LNCaP clone FGC (cell line): ENCODE measurements at regions not wholly inside any gene's neighbourhood (a gene's known extent, or its start where the extent isn't known, plus 50 kb on each side); places are given as distances from the start of the nearest gene placed in this dataset.

Experiments
- DNase-seq: peaks from one replicate; pipeline ENCODE4 v3.0.0-alpha.2; 2011; ENCODE audit warnings: low read depth
- H3K4me3 ChIP-seq: 2 replicates; pipeline ENCODE4 v1.5.1; 2011; ENCODE audit warnings: mild to moderate bottlenecking, low read depth, low read length, control low read depth
- CTCF ChIP-seq: IDR thresholded peaks from 2 replicates; pipeline ENCODE4 v1.5.1; 2012; ENCODE audit warnings: mild to moderate bottlenecking; ENCODE audit not compliant: control insufficient read depth, insufficient read depth; ENCODE audit errors: extremely low read depth

- TF ChIP-seq CTCF: no peak
- no peak overlapping the region for H3K4me3 ChIP-seq
- no peak for DNase-seq
These were observed 172.6 kb upstream of the UMPS start for GRCh38 chr3:124557433-124558232.

GRCh38 chr3:124558991-124559845, 171.0 kb upstream of the UMPS start:
- DNase-seq: peak; percentile 48
- H3K4me3 ChIP-seq: no peak overlapping the region
- TF ChIP-seq CTCF: no peak

- no peak overlapping the region for H3K4me3 ChIP-seq
- DNase-seq: peak; percentile 75
- TF ChIP-seq CTCF: peak; percentile 93
These were observed 170.2 kb upstream of the UMPS start for GRCh38 chr3:124559846-124560574.

- DNase-seq: peak; percentile 54
- no peak for TF ChIP-seq CTCF
- H3K4me3 ChIP-seq: no peak overlapping the region
These were observed 169.5 kb upstream of the UMPS start for GRCh38 chr3:124560666-124561215.

- H3K4me3 ChIP-seq: no peak overlapping the region
- DNase-seq: no peak
- TF ChIP-seq CTCF: no peak
These were observed 167.5 kb upstream of the UMPS start for GRCh38 chr3:124562769-124563168.

DNA sequence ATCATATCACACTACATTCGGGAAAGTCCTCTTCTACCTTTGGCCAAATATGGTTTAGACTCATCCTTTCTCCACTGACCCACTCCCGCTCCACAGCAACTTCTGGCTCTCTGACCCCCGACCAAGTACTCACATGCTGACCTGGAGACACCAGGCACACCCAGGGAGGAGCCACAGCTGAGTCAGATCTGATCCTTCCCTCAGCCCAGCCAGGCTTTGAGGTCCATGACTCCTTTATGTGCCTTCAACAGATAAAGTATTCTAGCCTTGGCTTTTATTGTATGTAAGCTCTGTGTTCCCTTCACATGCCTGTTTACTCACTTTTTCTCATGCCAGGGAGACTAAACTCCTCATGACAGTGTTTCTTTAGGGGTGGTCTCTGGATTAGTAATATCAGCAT, 166.9 kb upstream of the UMPS start:
- DNase-seq: no peak
- no peak for TF ChIP-seq CTCF
- no peak overlapping the region for H3K4me3 ChIP-seq
